ENCODE measurements at regions not wholly inside any gene's neighbourhood (a gene's known extent, or its start where the extent isn't known, plus 50 kb on each side); places are given as distances from the start of the nearest gene placed in this dataset.

DNA sequence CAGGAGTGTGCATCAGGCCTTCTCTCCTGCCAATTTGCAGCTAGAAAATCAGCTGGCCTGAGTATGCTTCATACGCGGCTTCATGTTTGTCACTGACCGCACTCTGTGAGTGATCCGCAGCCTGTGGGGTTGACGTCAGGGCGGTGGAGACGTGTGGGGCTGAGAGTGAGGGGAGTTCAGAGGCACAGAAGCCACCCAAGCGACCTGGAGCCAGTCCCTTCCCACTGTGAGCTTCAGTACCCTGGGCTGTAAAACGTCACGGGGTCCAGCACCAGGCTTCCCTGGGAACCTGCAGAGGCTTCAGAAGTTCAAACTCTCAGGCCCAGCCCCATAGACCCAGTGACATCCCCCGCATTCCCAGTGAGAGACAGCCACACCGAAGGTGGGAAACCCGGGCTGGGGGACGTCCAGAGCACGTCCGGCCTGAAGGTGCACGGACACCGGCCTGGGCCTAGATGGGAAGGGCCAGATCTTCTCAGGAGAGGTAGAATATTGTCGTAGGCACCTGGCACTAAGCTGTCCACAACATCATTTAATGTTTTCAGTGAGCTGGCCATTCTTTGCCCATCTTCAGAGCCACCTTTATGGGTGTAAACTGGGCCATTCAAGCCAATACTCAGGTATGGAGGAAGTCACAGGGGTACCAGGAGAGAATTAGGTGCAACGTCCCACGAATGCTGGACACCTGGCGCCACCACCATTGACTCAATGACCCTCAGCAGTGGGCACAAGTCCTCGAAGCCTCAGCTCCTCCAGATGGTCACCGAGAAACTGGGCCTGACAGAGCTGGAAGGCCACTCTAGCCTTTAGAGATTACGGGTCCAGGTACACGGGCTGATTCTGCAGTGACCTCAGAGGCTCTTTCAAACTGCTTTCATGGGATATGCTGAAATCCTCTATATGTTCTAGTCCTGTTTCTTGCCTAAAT lies 235.6 kb upstream of the MYT1L start:
- intact Hi-C loops (cut with micrococcal nuclease; ENCODE audit: unreplicated experiment): no loop called here

DNA sequence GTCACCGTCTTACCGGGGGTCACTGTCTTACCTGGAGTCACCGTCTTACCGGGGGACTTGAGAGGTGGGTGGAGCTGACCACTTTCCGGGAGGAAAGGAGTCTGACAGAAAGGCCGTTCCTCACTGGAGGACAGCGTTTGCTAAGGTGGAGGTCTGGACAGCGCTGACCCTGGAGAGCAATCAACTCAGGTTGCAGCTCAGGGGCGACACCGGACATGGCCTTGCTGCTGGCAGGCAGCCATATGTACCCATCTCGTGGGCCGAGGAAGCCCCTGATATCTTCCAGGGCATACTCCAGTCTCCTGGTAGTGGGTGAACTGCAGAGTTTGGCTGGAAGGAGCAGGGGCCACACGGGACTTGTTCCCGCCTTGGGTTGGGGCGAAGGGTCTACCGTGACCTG lies 234.6 kb upstream of the MYT1L start:
- BruUV-seq (replicated peaks): no TSS peak
- RAD21 ChIA-PET (ENCODE audit: unreplicated experiment): no interaction called here
- no peak overlapping the region for H3K27ac ChIP-seq (ENCODE audit: control insufficient read depth, insufficient read depth)
- H3K36me3 ChIP-seq (ENCODE audit: control insufficient read depth in 2 of 2, insufficient read depth in 2 of 2, low read length in 1 of 2): no peaks in the 10 kb centered on the region
- in situ Hi-C loops (cut with MboI): no loop called here
- H2AFZ ChIP-seq (ENCODE audit: control insufficient read depth, low read depth, low read length): no peak overlapping the region
- SMC1A ChIA-PET (ENCODE audit: uncharacterized antibody, unreplicated experiment): no interaction called here
- no peaks in the 10 kb centered on the region for H3K9me3 ChIP-seq (replicated peaks; ENCODE audit: control insufficient read depth, insufficient read depth, low read length)
- no peak for DNase-seq (ENCODE audit: low read depth, low spot score)
- H3K79me2 ChIP-seq (ENCODE audit: control insufficient read depth, insufficient read depth, low read length): no peaks in the 10 kb centered on the region
- no peak for TF ChIP-seq SP1 (IDR thresholded peaks at IDR 0.05; ENCODE audit: low read depth, low read length)
- TF ChIP-seq, protein P1, sequence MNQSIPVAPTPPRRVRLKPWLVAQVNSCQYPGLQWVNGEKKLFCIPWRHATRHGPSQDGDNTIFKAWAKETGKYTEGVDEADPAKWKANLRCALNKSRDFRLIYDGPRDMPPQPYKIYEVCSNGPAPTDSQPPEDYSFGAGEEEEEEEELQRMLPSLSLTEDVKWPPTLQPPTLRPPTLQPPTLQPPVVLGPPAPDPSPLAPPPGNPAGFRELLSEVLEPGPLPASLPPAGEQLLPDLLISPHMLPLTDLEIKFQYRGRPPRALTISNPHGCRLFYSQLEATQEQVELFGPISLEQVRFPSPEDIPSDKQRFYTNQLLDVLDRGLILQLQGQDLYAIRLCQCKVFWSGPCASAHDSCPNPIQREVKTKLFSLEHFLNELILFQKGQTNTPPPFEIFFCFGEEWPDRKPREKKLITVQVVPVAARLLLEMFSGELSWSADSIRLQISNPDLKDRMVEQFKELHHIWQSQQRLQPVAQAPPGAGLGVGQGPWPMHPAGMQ (IDR thresholded peaks at IDR 0.05; ENCODE audit: borderline replicate concordance): no peak
- TF ChIP-seq POLR2AphosphoS2 (IDR thresholded peaks at IDR 0.05; ENCODE audit: low read depth, low read length): no peak
- TF ChIP-seq CHD1 (IDR thresholded peaks at IDR 0.05; ENCODE audit: low read depth, low read length): no peak
- TF ChIP-seq, protein P2, sequence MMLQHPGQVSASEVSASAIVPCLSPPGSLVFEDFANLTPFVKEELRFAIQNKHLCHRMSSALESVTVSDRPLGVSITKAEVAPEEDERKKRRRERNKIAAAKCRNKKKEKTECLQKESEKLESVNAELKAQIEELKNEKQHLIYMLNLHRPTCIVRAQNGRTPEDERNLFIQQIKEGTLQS (IDR thresholded peaks at IDR 0.05; ENCODE audit: borderline replicate concordance, extremely low read depth, low read depth, low read length): no peak
- 63% methylated on average over 16 of the region's 16 CpGs for WGBS (ENCODE audit: insufficient coverage, insufficient replicate concordance, low lambda C conversion rate, missing lambda C conversion rate)
- ATAC-seq: no peak
- no peaks in the 10 kb centered on the region for H3K4me1 ChIP-seq (ENCODE audit: control insufficient read depth, insufficient read depth, low read length)
- no peak overlapping the region for H3K9ac ChIP-seq (ENCODE audit: control insufficient read depth, insufficient read depth, low read length)
- H3K4me3 ChIP-seq: no peak overlapping the region
- no peak for FAIRE-seq
- H4K20me1 ChIP-seq (ENCODE audit: control insufficient read depth, insufficient read depth): no peaks in the 10 kb centered on the region
- CTCF ChIA-PET: no interaction called here
- H3K27me3 ChIP-seq (replicated peaks in 1 of 2; ENCODE audit: control insufficient read depth in 2 of 2, insufficient read depth in 2 of 2, low read length in 1 of 2): no peaks in the 10 kb centered on the region
- POLR2A ChIA-PET: no interaction called here
- intact Hi-C loops (cut with micrococcal nuclease; ENCODE audit: unreplicated experiment): no loop called here
- no peak overlapping the region for H3K4me2 ChIP-seq (ENCODE audit: control insufficient read depth, insufficient read depth)

More for the DNA sequence above, 235.6 kb upstream of the MYT1L start:
- Histone ChIP-seq H3K36me3 (ENCODE audit: control insufficient read depth in 2 of 2, insufficient read depth in 2 of 2, low read length in 1 of 2) (no peaks in the 10 kb centered on the region), H4K20me1 (ENCODE audit: control insufficient read depth, insufficient read depth) (no peaks in the 10 kb centered on the region), H3K9me3 (replicated peaks; ENCODE audit: control insufficient read depth, insufficient read depth, low read length) (no peaks in the 10 kb centered on the region), H3K27ac (ENCODE audit: control insufficient read depth, insufficient read depth) (no peak overlapping the region), H3K4me1 (ENCODE audit: control insufficient read depth, insufficient read depth, low read length) (no peaks in the 10 kb centered on the region), H3K9ac (ENCODE audit: control insufficient read depth, insufficient read depth, low read length) (no peak overlapping the region), H3K4me2 (ENCODE audit: control insufficient read depth, insufficient read depth) (no peak overlapping the region), H2AFZ (ENCODE audit: control insufficient read depth, low read depth, low read length) (no peak overlapping the region), H3K4me3 (no peak overlapping the region), H3K79me2 (ENCODE audit: control insufficient read depth, insufficient read depth, low read length) (no peaks in the 10 kb centered on the region), H3K27me3 (replicated peaks in 1 of 2; ENCODE audit: control insufficient read depth in 2 of 2, insufficient read depth in 2 of 2, low read length in 1 of 2) (no peaks in the 10 kb centered on the region)
- in situ Hi-C loops (cut with MboI): no loop called here
- no peak for DNase-seq (ENCODE audit: low read depth, low spot score)
- no peak for TF ChIP-seq SMAD1 (IDR thresholded peaks at IDR 0.05; ENCODE audit: low read depth, partially characterized antibody)
- no peak for TF ChIP-seq ZNF384 (IDR thresholded peaks at IDR 0.05; ENCODE audit: borderline replicate concordance, low read depth, low read length)
- no peak for TF ChIP-seq NFYA (IDR thresholded peaks at IDR 0.05; ENCODE audit: borderline replicate concordance, low read depth, low read length)
- TF ChIP-seq RCOR1 (conservative IDR thresholded peaks at IDR 0.05; ENCODE audit: low read depth, low read length): no peak
- TF ChIP-seq, protein P3, sequence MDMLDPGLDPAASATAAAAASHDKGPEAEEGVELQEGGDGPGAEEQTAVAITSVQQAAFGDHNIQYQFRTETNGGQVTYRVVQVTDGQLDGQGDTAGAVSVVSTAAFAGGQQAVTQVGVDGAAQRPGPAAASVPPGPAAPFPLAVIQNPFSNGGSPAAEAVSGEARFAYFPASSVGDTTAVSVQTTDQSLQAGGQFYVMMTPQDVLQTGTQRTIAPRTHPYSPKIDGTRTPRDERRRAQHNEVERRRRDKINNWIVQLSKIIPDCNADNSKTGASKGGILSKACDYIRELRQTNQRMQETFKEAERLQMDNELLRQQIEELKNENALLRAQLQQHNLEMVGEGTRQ (IDR thresholded peaks at IDR 0.05; ENCODE audit: borderline replicate concordance, low read depth, low read length): no peak
- POLR2A ChIA-PET: no interaction called here
- WGBS (ENCODE audit: insufficient coverage, insufficient replicate concordance, low lambda C conversion rate, missing lambda C conversion rate): 42% methylated on average over 26 of the region's 26 CpGs
- BruUV-seq (replicated peaks): no TSS peak
- FAIRE-seq: no peak
- SMC1A ChIA-PET (ENCODE audit: uncharacterized antibody, unreplicated experiment): no interaction called here
- no peak for ATAC-seq
- CTCF ChIA-PET: no interaction called here
- RAD21 ChIA-PET (ENCODE audit: unreplicated experiment): interaction anchor here (0.6 kb wide), 1 partner anchor 914 kb away, joined by 4 read pairs; no protein-coding TSS in a partner anchor

Data from GM12878 (cell line).